ENCODE measurements at regions not wholly inside any gene's neighbourhood (a gene's known extent, or its start where the extent isn't known, plus 50 kb on each side); places are given as distances from the start of the nearest gene placed in this dataset.

GRCh38 chr1:167145965-167146364, 52.1 kb downstream of the STYXL2 start:
- no peak overlapping the region for H3K27ac Mint-ChIP-seq
- peaks cover 10% of the 10 kb centered on the region for H3K27me3 Mint-ChIP-seq
- DNase-seq, result no peak
- H3K4me1 Mint-ChIP-seq, result no peaks in the 10 kb centered on the region
- H3K4me3 Mint-ChIP-seq, result no peak overlapping the region
- peaks cover 11% of the 10 kb centered on the region for H3K9me3 Mint-ChIP-seq
- H3K36me3 Mint-ChIP-seq, result peaks cover 7% of the 10 kb centered on the region

GRCh38 chr1:167146903-167147539, 53.1 kb downstream of the STYXL2 start:
- H3K36me3 Mint-ChIP-seq, result peaks cover 7% of the 10 kb centered on the region
- H3K27me3 Mint-ChIP-seq, result peaks cover 16% of the 10 kb centered on the region
- H3K4me3 Mint-ChIP-seq, result no peak overlapping the region
- H3K4me1 Mint-ChIP-seq, result no peaks in the 10 kb centered on the region
- no peak for DNase-seq
- H3K9me3 Mint-ChIP-seq, result peaks cover 11% of the 10 kb centered on the region
- H3K27ac Mint-ChIP-seq, result no peak overlapping the region

GRCh38 chr1:167148421-167148820, 54.5 kb downstream of the STYXL2 start:
- Mint-ChIP-seq H3K4me1 (peaks cover 3% of the 10 kb centered on the region), H3K9me3 (peaks cover 9% of the 10 kb centered on the region), H3K4me3 (no peak overlapping the region), H3K36me3 (peaks cover 7% of the 10 kb centered on the region), H3K27me3 (peaks cover 16% of the 10 kb centered on the region), H3K27ac (no peak overlapping the region)
- DNase-seq, result no peak

- Mint-ChIP-seq H3K4me1 (peaks cover 3% of the 10 kb centered on the region), H3K9me3 (peaks cover 6% of the 10 kb centered on the region), H3K36me3 (peaks cover 5% of the 10 kb centered on the region), H3K4me3 (no peak overlapping the region), H3K27ac (no peak overlapping the region), H3K27me3 (peaks cover 14% of the 10 kb centered on the region)
- no peak for DNase-seq
These were observed 56.1 kb downstream of the STYXL2 start for GRCh38 chr1:167149793-167150491.

- H3K9me3 Mint-ChIP-seq, result peaks cover 6% of the 10 kb centered on the region
- no peak overlapping the region for H3K27ac Mint-ChIP-seq
- DNase-seq, result no peak
- no peak overlapping the region for H3K4me3 Mint-ChIP-seq
- peaks cover 3% of the 10 kb centered on the region for H3K4me1 Mint-ChIP-seq
- peaks cover 14% of the 10 kb centered on the region for H3K27me3 Mint-ChIP-seq
- H3K36me3 Mint-ChIP-seq, result peaks cover 5% of the 10 kb centered on the region
These were observed 56.6 kb downstream of the STYXL2 start for GRCh38 chr1:167150492-167150833.

- peak overlapping the region; percentile 25 for H3K4me3 Mint-ChIP-seq
- peaks cover 4% of the 10 kb centered on the region for H3K9me3 Mint-ChIP-seq
- peaks cover 3% of the 10 kb centered on the region for H3K4me1 Mint-ChIP-seq
- H3K27ac Mint-ChIP-seq, result no peak overlapping the region
- peaks cover 14% of the 10 kb centered on the region for H3K27me3 Mint-ChIP-seq
- no peak for DNase-seq
- H3K36me3 Mint-ChIP-seq, result peaks cover 3% of the 10 kb centered on the region
These were observed 58.5 kb downstream of the STYXL2 start for GRCh38 chr1:167152192-167152876.

GRCh38 chr1:167156466-167156865, 62.6 kb downstream of the STYXL2 start:
- Mint-ChIP-seq H3K27ac (no peak overlapping the region), H3K9me3 (no peaks in the 10 kb centered on the region), H3K4me3 (no peak overlapping the region), H3K36me3 (no peaks in the 10 kb centered on the region), H3K4me1 (peaks cover 3% of the 10 kb centered on the region), H3K27me3 (peaks cover 3% of the 10 kb centered on the region)
- no peak for DNase-seq

- Mint-ChIP-seq H3K9me3 (no peaks in the 10 kb centered on the region), H3K27ac (no peak overlapping the region), H3K27me3 (peaks cover 4% of the 10 kb centered on the region), H3K4me3 (no peak overlapping the region), H3K4me1 (peaks cover 3% of the 10 kb centered on the region), H3K36me3 (no peaks in the 10 kb centered on the region)
- no peak for DNase-seq
These were observed 63.2 kb downstream of the STYXL2 start for GRCh38 chr1:167157114-167157513.

GRCh38 chr1:167158111-167158812, 62.4 kb upstream of the POU2F1 start:
- no peaks in the 10 kb centered on the region for H3K9me3 Mint-ChIP-seq
- peaks cover 3% of the 10 kb centered on the region for H3K4me1 Mint-ChIP-seq
- no peak overlapping the region for H3K4me3 Mint-ChIP-seq
- H3K36me3 Mint-ChIP-seq, result no peaks in the 10 kb centered on the region
- H3K27me3 Mint-ChIP-seq, result peaks cover 4% of the 10 kb centered on the region
- DNase-seq, result no peak
- no peak overlapping the region for H3K27ac Mint-ChIP-seq

- no peak overlapping the region for H3K27ac Mint-ChIP-seq
These were observed 61.8 kb upstream of the POU2F1 start for GRCh38 chr1:167158813-167159275.

GRCh38 chr1:167159782-167160181, 60.9 kb upstream of the POU2F1 start:
- Mint-ChIP-seq H3K27ac (no peak overlapping the region), H3K9me3 (no peaks in the 10 kb centered on the region), H3K36me3 (no peaks in the 10 kb centered on the region), H3K27me3 (peaks cover 8% of the 10 kb centered on the region), H3K4me3 (no peak overlapping the region), H3K4me1 (peaks cover 7% of the 10 kb centered on the region)
- no peak for DNase-seq

More at GRCh38 chr1:167158813-167159275, 61.8 kb upstream of the POU2F1 start:
- DNase-seq, result no peak
- Mint-ChIP-seq H3K9me3 (no peaks in the 10 kb centered on the region), H3K4me3 (no peak overlapping the region), H3K27me3 (peaks cover 4% of the 10 kb centered on the region), H3K4me1 (peaks cover 7% of the 10 kb centered on the region), H3K36me3 (no peaks in the 10 kb centered on the region)

GRCh38 chr1:167161242-167161641, 59.4 kb upstream of the POU2F1 start:
- H3K4me3 Mint-ChIP-seq, result no peak overlapping the region
- no peaks in the 10 kb centered on the region for H3K36me3 Mint-ChIP-seq
- no peak overlapping the region for H3K27ac Mint-ChIP-seq
- DNase-seq, result no peak
- H3K9me3 Mint-ChIP-seq, result no peaks in the 10 kb centered on the region
- H3K27me3 Mint-ChIP-seq, result peaks cover 11% of the 10 kb centered on the region
- H3K4me1 Mint-ChIP-seq, result peaks cover 7% of the 10 kb centered on the region

- Mint-ChIP-seq H3K4me1 (peaks cover 7% of the 10 kb centered on the region), H3K9me3 (no peaks in the 10 kb centered on the region), H3K27ac (no peak overlapping the region), H3K36me3 (no peaks in the 10 kb centered on the region), H3K27me3 (peaks cover 13% of the 10 kb centered on the region), H3K4me3 (no peak overlapping the region)
- DNase-seq, result no peak
These were observed 58.9 kb upstream of the POU2F1 start for GRCh38 chr1:167161762-167162161.

GRCh38 chr1:167165219-167165618, 55.5 kb upstream of the POU2F1 start:
- DNase-seq, result no peak
- Mint-ChIP-seq H3K27me3 (peaks cover 33% of the 10 kb centered on the region), H3K4me3 (no peak overlapping the region), H3K27ac (no peak overlapping the region), H3K4me1 (peaks cover 7% of the 10 kb centered on the region), H3K36me3 (no peaks in the 10 kb centered on the region), H3K9me3 (no peaks in the 10 kb centered on the region)

All from activated naive CD8-positive, alpha-beta T cell treated with anti-CD3 and anti-CD28 coated beads for 36 hours (primary cell).